Esophagus (tissue), 2 donors: ENCODE measurements at regions not wholly inside any gene's neighbourhood (a gene's known extent, or its start where the extent isn't known, plus 50 kb on each side); places are given as distances from the start of the nearest gene placed in this dataset.
"Not testable (repeated sequence)": the region's sequence is repeated elsewhere in the genome, so short reads cannot be mapped to it uniquely, and the experiment has no call there.

Source experiments
- H3K27ac ChIP-seq, 2 donors: one replicate each; pipeline ENCODE4 v1.5.1; 2013; ENCODE audit warnings: low read depth in 2 of 2, mild to moderate bottlenecking in 2 of 2, inconsistent platforms in 1 of 2, low read length in 1 of 2, moderate library complexity in 1 of 2
- H3K27me3 ChIP-seq, 2 donors: one replicate each; pipeline ENCODE4 v1.6.1; 2013; ENCODE audit warnings: low read length in 2 of 2, control low read depth in 1 of 2, mild to moderate bottlenecking in 1 of 2; ENCODE audit not compliant: insufficient read depth in 2 of 2, control insufficient read depth in 1 of 2
- H3K36me3 ChIP-seq, 2 donors: one replicate each; pipeline ENCODE4 v1.6.1; 2013; ENCODE audit warnings: low read length in 1 of 2; ENCODE audit not compliant: control insufficient read depth in 2 of 2, insufficient read depth in 2 of 2
- H3K4me1 ChIP-seq, 2 donors: one replicate each; pipeline ENCODE4 v1.6.1; 2013; ENCODE audit warnings: low read length in 1 of 2; ENCODE audit not compliant: control insufficient read depth in 2 of 2, insufficient read depth in 2 of 2
- H3K4me3 ChIP-seq, 2 donors: one replicate each; pipeline ENCODE4 v1.5.1; 2013; ENCODE audit warnings: low read length in 2 of 2, mild to moderate bottlenecking in 2 of 2, low read depth in 1 of 2, moderate library complexity in 1 of 2
- H3K9me3 ChIP-seq, 2 donors: one replicate each; pipeline ENCODE4 v1.6.1; 2013; ENCODE audit warnings: mild to moderate bottlenecking in 2 of 2, low read depth in 1 of 2, low read length in 1 of 2, moderate library complexity in 1 of 2; ENCODE audit not compliant: control insufficient read depth in 2 of 2, insufficient read depth in 1 of 2
- WGBS, 2 donors: extraction: QIAGEN DNeasy Blood & Tissue Kit; methylation state at CpG; one replicate each; pipeline ENCODE4 v1.1.7; 2013; 5-methylcytosine and 5-hydroxymethylcytosine counted together
- donor health status: healthy with polysubstance abuse.
- donor health status: Bipolar disorder and iron deficiency.

- 77 to 85% methylated on average over 7 of the region's 7 CpGs for WGBS, 2 donors
- H3K27me3 ChIP-seq, H3K27ac ChIP-seq, H3K36me3 ChIP-seq, H3K4me3 ChIP-seq, H3K4me1 ChIP-seq, H3K9me3 ChIP-seq: not testable (repeated sequence)
Measured at GRCh38 chr12:76971216-76971879, 92.5 kb upstream of the CSRP2 start.

GRCh38 chr12:76967181-76967885, 88.5 kb upstream of the CSRP2 start:
- WGBS, 2 donors: 77 to 80% methylated on average over 9 of the region's 9 CpGs
- H3K4me1 ChIP-seq: no peaks in the 10 kb centered on the region
- H3K9me3 ChIP-seq: no peaks in the 10 kb centered on the region
- H3K27me3 ChIP-seq: no peaks in the 10 kb centered on the region
- no peak overlapping the region for H3K27ac ChIP-seq
- no peak overlapping the region for H3K4me3 ChIP-seq
- H3K36me3 ChIP-seq: no peaks in the 10 kb centered on the region

GRCh38 chr12:76964784-76965571, 86.2 kb upstream of the CSRP2 start:
- H3K4me1 ChIP-seq: no peaks in the 10 kb centered on the region
- no peaks in the 10 kb centered on the region for H3K27me3 ChIP-seq
- H3K27ac ChIP-seq: peak overlapping the region in 1 of 2 donors; percentile 56
- WGBS, 2 donors: 59 to 64% methylated on average over 6 of the region's 6 CpGs
- H3K36me3 ChIP-seq: no peaks in the 10 kb centered on the region
- H3K9me3 ChIP-seq: no peaks in the 10 kb centered on the region
- H3K4me3 ChIP-seq: no peak overlapping the region

- Histone ChIP-seq H3K9me3 (no peaks in the 10 kb centered on the region), H3K27ac (no peak overlapping the region), H3K27me3 (no peaks in the 10 kb centered on the region), H3K4me1 (no peaks in the 10 kb centered on the region), H3K36me3 (no peaks in the 10 kb centered on the region), H3K4me3 (no peak overlapping the region)
- 60 to 70% methylated on average over 3 of the region's 3 CpGs for WGBS, 2 donors
Measured at GRCh38 chr12:76962099-76962498, 83.3 kb upstream of the CSRP2 start.

- H3K4me3 ChIP-seq: no peak overlapping the region
- H3K36me3 ChIP-seq: no peaks in the 10 kb centered on the region
- no peaks in the 10 kb centered on the region for H3K4me1 ChIP-seq
- no peaks in the 10 kb centered on the region for H3K9me3 ChIP-seq
- no peak overlapping the region for H3K27ac ChIP-seq
- no peaks in the 10 kb centered on the region for H3K27me3 ChIP-seq
Measured at GRCh38 chr12:76957301-76957700, 78.5 kb upstream of the CSRP2 start.

- no peaks in the 10 kb centered on the region for H3K36me3 ChIP-seq
- no peaks in the 10 kb centered on the region for H3K27me3 ChIP-seq
- H3K4me3 ChIP-seq: no peak overlapping the region
- no peaks in the 10 kb centered on the region for H3K9me3 ChIP-seq
- 29 to 35% methylated on average over 2 of the region's 2 CpGs for WGBS, 2 donors
- H3K27ac ChIP-seq: no peak overlapping the region
- H3K4me1 ChIP-seq: no peaks in the 10 kb centered on the region
Measured at GRCh38 chr12:76952995-76953394, 74.2 kb upstream of the CSRP2 start.

GRCh38 chr12:76948879-76949278, 70.1 kb upstream of the CSRP2 start:
- Histone ChIP-seq H3K27ac (no peak overlapping the region), H3K36me3 (no peaks in the 10 kb centered on the region), H3K27me3 (no peaks in the 10 kb centered on the region), H3K4me3 (no peak overlapping the region), H3K4me1 (no peaks in the 10 kb centered on the region), H3K9me3 (no peaks in the 10 kb centered on the region)
- WGBS, 2 donors: 72 to 82% methylated on average over 3 of the region's 3 CpGs

GRCh38 chr12:76947304-76947703, 68.5 kb upstream of the CSRP2 start:
- H3K36me3 ChIP-seq: no peaks in the 10 kb centered on the region
- H3K27ac ChIP-seq: no peak overlapping the region
- no peaks in the 10 kb centered on the region for H3K27me3 ChIP-seq
- WGBS, 2 donors: 82 to 84% methylated on average over 3 of the region's 3 CpGs
- H3K9me3 ChIP-seq: no peaks in the 10 kb centered on the region
- H3K4me1 ChIP-seq: no peaks in the 10 kb centered on the region
- H3K4me3 ChIP-seq: no peak overlapping the region

- H3K4me1 ChIP-seq: no peaks in the 10 kb centered on the region
- WGBS, 2 donors: 74 to 82% methylated on average over 6 of the region's 6 CpGs
- no peaks in the 10 kb centered on the region for H3K36me3 ChIP-seq
Measured at GRCh38 chr12:76946446-76946845, 67.6 kb upstream of the CSRP2 start.

More at GRCh38 chr12:76946446-76946845, 67.6 kb upstream of the CSRP2 start:
- no peaks in the 10 kb centered on the region for H3K9me3 ChIP-seq
- H3K27ac ChIP-seq: no peak overlapping the region
- H3K4me3 ChIP-seq: no peak overlapping the region
- H3K27me3 ChIP-seq: no peaks in the 10 kb centered on the region
